GM04503 (cell line): ENCODE measurements at regions not wholly inside any gene's neighbourhood (a gene's known extent, or its start where the extent isn't known, plus 50 kb on each side); places are given as distances from the start of the nearest gene placed in this dataset.
"Not testable (repeated sequence)": the region's sequence is repeated elsewhere in the genome, so short reads cannot be mapped to it uniquely, and the experiment has no call there.

ENCODE experiments used
- DNase-seq: peaks from one replicate; pipeline ENCODE4 v3.0.0-alpha.2; 2012; ENCODE audit warnings: low read depth

- not testable (repeated sequence) for DNase-seq
Observed at GRCh38 chr16:26508946-26509345, 557.8 kb upstream of the C16orf82 start.

- no peak for DNase-seq
Observed at GRCh38 chr16:26510924-26511323, 555.8 kb upstream of the C16orf82 start.

GRCh38 chr16:26511463-26511862 lies 555.3 kb upstream of the C16orf82 start:
- DNase-seq = no peak

- DNase-seq = no peak
Observed at GRCh38 chr16:26521626-26522025, 545.1 kb upstream of the C16orf82 start.

GRCh38 chr16:26524281-26524680 lies 542.4 kb upstream of the C16orf82 start:
- DNase-seq = no peak

- DNase-seq = no peak
Observed at GRCh38 chr16:26524846-26525245, 541.9 kb upstream of the C16orf82 start.

- DNase-seq = no peak
Observed at GRCh38 chr16:26525856-26526255, 540.9 kb upstream of the C16orf82 start.

- no peak for DNase-seq
Observed at GRCh38 chr16:26526633-26527032, 540.1 kb upstream of the C16orf82 start.

- no peak for DNase-seq
Observed at GRCh38 chr16:26530584-26531289, 536.0 kb upstream of the C16orf82 start.

- DNase-seq = no peak
Observed at GRCh38 chr16:26531290-26531730, 535.4 kb upstream of the C16orf82 start.

GRCh38 chr16:26532456-26532855 lies 534.3 kb upstream of the C16orf82 start:
- no peak for DNase-seq

- no peak for DNase-seq
Observed at GRCh38 chr16:26542198-26542597, 524.5 kb upstream of the C16orf82 start.

GRCh38 chr16:26546573-26546972 lies 520.2 kb upstream of the C16orf82 start:
- no peak for DNase-seq

GRCh38 chr16:26547681-26548080 lies 519.0 kb upstream of the C16orf82 start:
- no peak for DNase-seq

GRCh38 chr16:26550111-26550610 lies 516.6 kb upstream of the C16orf82 start:
- no peak for DNase-seq

GRCh38 chr16:26554030-26554429 lies 512.7 kb upstream of the C16orf82 start:
- no peak for DNase-seq

GRCh38 chr16:26561303-26561702 lies 505.4 kb upstream of the C16orf82 start:
- no peak for DNase-seq

- DNase-seq = no peak
Observed at GRCh38 chr16:26563018-26563417, 503.7 kb upstream of the C16orf82 start.

- no peak for DNase-seq
Observed at GRCh38 chr16:26567356-26567755, 499.4 kb upstream of the C16orf82 start.

- no peak for DNase-seq
Observed at GRCh38 chr16:26569793-26570192, 496.9 kb upstream of the C16orf82 start.

- DNase-seq = no peak
Observed at GRCh38 chr16:26578748-26579147, 488.0 kb upstream of the C16orf82 start.

- no peak for DNase-seq
Observed at GRCh38 chr16:26583803-26584202, 482.9 kb upstream of the C16orf82 start.

- no peak for DNase-seq
Observed at GRCh38 chr16:26593700-26594099, 473.0 kb upstream of the C16orf82 start.

GRCh38 chr16:26594666-26595065 lies 472.1 kb upstream of the C16orf82 start:
- no peak for DNase-seq
